ENCODE measurements at regions not wholly inside any gene's neighbourhood (a gene's known extent, or its start where the extent isn't known, plus 50 kb on each side); places are given as distances from the start of the nearest gene placed in this dataset.

DNA sequence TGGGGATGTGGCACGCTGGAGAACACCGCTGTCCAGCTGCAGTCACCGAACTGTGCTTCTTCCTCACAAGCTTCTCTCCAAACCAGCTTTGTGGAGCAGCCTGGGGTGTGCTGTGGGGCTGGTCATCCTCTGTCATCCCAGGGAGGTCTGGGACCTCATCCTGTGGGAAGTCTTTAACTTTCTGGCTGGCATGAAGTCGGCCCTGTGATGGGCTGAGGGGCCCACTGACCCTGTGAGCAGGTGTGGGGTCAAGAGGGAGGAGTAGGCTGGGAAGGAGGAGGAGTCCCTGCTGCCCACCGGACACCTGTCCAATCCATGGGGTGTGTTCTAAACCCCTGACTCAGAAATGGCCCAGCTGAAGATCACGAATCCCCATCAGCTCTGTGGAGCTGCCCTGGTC lies 136.2 kb upstream of the SHH start:
- TF ChIP-seq POU2F2 (IDR thresholded peaks at IDR 0.05; ENCODE audit: low read depth, low read length), result no peak
- no peak for TF ChIP-seq SPI1 (IDR thresholded peaks at IDR 0.05; ENCODE audit: low read depth, low read length)
- TF ChIP-seq PAX5 (IDR thresholded peaks at IDR 0.05; ENCODE audit: insufficient read depth, low read length, severe bottlenecking), result no peak
- TF ChIP-seq POLR2AphosphoS5 (IDR thresholded peaks at IDR 0.05; ENCODE audit: low read depth, low read length), result no peak
- TF ChIP-seq TAF1 (IDR thresholded peaks at IDR 0.05; ENCODE audit: low read depth, low read length), result no peak
- no peak for TF ChIP-seq POLR2A (IDR thresholded peaks at IDR 0.05; ENCODE audit: low read depth, low read length)
- no peak for FAIRE-seq
- DNase-seq (ENCODE audit: insufficient read length, low spot score), result no peak

DNA sequence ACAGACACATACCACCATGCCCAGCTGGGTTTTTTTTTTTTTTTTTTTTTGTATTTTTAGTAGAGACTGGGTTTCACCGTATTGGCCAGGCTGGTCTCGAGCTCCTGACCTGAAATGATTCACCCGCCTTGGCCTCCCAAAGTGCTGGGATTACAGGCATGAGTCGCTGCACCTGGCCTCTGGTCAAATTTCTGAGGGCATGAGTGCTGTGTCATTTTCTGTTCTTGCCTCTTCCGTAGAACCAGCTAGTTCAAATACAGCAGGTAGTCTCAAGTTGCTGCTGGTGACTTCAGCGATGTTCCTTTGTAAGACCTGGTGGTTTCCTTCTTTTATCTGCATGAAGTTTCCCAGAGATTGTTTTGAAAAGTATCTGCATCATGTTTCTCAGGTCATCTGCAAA lies 134.8 kb upstream of the SHH start:
- DNase-seq (ENCODE audit: insufficient read length, low spot score) (no peak), FAIRE-seq (no peak)
- TF ChIP-seq SPI1 (IDR thresholded peaks at IDR 0.05; ENCODE audit: low read depth, low read length) (no peak), POLR2AphosphoS5 (IDR thresholded peaks at IDR 0.05; ENCODE audit: low read depth, low read length) (no peak), POLR2A (IDR thresholded peaks at IDR 0.05; ENCODE audit: low read depth, low read length) (no peak), PAX5 (IDR thresholded peaks at IDR 0.05; ENCODE audit: insufficient read depth, low read length, severe bottlenecking) (no peak), POU2F2 (IDR thresholded peaks at IDR 0.05; ENCODE audit: low read depth, low read length) (no peak), TAF1 (IDR thresholded peaks at IDR 0.05; ENCODE audit: low read depth, low read length) (no peak)

DNA sequence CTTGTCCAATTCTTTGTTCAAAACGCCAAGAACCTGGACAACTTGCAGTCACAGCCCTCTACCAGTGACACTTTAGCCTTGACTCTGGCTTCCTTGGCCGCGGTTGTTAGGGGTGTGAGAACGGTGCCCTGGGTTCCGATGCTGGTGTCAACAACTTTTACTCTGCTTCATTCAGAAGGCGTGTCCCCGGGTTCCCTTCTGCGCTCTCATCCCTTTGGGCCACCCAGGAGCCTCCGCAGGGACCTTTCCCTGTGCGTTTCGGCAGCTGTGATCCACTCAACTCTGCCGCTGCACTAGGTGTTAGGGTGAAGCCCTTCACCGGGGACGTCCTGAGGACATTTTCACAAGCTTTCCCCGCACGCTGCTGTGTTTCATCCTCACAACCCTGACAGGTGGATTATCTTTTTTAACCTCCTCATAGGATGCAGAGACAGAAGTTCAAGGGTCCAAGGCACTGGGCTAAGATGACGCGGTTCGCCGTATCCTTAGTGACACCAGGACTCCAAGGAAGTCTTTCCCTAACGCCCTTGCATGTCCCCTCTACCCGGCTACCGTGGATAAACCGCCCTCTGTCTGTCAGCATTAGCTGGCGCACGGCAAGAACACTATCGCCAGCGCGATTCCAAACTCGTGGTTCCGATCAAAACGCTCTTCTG lies 133.5 kb upstream of the SHH start:
- FAIRE-seq, result no peak
- DNase-seq (ENCODE audit: insufficient read length, low spot score), result no peak
- TF ChIP-seq SPI1 (IDR thresholded peaks at IDR 0.05; ENCODE audit: low read depth, low read length) (no peak), POLR2AphosphoS5 (IDR thresholded peaks at IDR 0.05; ENCODE audit: low read depth, low read length) (no peak), PAX5 (IDR thresholded peaks at IDR 0.05; ENCODE audit: insufficient read depth, low read length, severe bottlenecking) (no peak), TAF1 (IDR thresholded peaks at IDR 0.05; ENCODE audit: low read depth, low read length) (no peak), POU2F2 (IDR thresholded peaks at IDR 0.05; ENCODE audit: low read depth, low read length) (no peak), POLR2A (IDR thresholded peaks at IDR 0.05; ENCODE audit: low read depth, low read length) (no peak)

DNA sequence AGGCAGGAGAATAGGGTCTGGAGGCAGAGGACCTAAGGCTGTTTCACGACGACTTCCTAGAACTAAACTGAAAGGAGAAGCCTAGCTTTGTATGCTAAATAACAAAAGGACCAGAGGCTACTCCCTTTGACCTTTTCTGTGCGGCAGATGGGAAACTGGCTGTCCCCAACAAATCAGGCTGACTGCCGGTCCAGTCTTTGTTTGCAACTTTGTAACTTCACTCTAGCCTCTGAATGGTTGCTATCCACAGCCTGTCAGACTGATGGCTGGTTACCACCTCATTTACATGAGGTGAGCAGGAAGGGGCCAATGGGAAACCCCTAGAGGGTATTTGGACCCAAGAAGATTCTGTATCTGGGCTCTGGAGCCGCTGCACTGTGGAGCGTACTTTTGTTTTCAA lies 132.6 kb upstream of the SHH start:
- no peak for FAIRE-seq
- TF ChIP-seq POLR2A (IDR thresholded peaks at IDR 0.05; ENCODE audit: low read depth, low read length), result no peak
- TF ChIP-seq POLR2AphosphoS5 (IDR thresholded peaks at IDR 0.05; ENCODE audit: low read depth, low read length), result no peak
- no peak for TF ChIP-seq TAF1 (IDR thresholded peaks at IDR 0.05; ENCODE audit: low read depth, low read length)
- TF ChIP-seq POU2F2 (IDR thresholded peaks at IDR 0.05; ENCODE audit: low read depth, low read length), result no peak
- no peak for TF ChIP-seq PAX5 (IDR thresholded peaks at IDR 0.05; ENCODE audit: insufficient read depth, low read length, severe bottlenecking)

DNA sequence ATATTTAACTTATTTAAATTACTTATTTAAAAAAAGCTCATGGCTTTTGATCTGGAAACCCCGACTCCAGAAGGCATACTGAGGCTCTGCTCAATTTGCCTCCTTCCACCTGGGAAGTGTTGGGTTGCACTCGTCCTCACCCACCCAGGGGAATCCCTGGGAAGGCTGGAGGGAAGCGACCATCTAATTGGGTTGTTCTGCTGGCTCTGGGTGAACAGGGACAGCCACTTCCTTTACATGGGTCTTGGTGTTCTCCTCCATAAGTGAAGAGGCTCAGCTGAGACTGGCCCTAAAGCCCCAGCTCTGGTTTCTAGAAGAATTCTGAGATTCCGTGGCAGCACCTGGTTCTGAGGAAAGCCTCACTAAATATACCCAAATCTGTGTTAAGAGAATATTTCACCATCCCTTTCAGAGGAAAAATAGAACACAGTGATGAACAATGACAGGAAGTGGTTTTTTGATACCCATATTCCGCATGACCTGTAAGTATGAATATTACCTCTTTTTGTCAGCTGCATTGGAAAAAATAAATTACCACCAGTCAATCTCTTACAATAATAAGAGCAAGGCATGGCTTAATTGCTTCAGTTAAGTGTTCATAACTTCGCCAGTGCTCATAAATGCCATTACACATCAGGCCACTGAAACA lies 131.1 kb upstream of the SHH start:
- TF ChIP-seq POLR2AphosphoS5 (IDR thresholded peaks at IDR 0.05; ENCODE audit: low read depth, low read length), result no peak
- no peak for TF ChIP-seq TAF1 (IDR thresholded peaks at IDR 0.05; ENCODE audit: low read depth, low read length)
- TF ChIP-seq SPI1 (IDR thresholded peaks at IDR 0.05; ENCODE audit: low read depth, low read length), result no peak
- TF ChIP-seq POU2F2 (IDR thresholded peaks at IDR 0.05; ENCODE audit: low read depth, low read length), result no peak
- TF ChIP-seq PAX5 (IDR thresholded peaks at IDR 0.05; ENCODE audit: insufficient read depth, low read length, severe bottlenecking), result no peak
- no peak for TF ChIP-seq POLR2A (IDR thresholded peaks at IDR 0.05; ENCODE audit: low read depth, low read length)
- FAIRE-seq (no peak), DNase-seq (ENCODE audit: insufficient read length, low spot score) (no peak)

More for the DNA sequence above, 132.6 kb upstream of the SHH start:
- DNase-seq (ENCODE audit: insufficient read length, low spot score), result no peak

DNA sequence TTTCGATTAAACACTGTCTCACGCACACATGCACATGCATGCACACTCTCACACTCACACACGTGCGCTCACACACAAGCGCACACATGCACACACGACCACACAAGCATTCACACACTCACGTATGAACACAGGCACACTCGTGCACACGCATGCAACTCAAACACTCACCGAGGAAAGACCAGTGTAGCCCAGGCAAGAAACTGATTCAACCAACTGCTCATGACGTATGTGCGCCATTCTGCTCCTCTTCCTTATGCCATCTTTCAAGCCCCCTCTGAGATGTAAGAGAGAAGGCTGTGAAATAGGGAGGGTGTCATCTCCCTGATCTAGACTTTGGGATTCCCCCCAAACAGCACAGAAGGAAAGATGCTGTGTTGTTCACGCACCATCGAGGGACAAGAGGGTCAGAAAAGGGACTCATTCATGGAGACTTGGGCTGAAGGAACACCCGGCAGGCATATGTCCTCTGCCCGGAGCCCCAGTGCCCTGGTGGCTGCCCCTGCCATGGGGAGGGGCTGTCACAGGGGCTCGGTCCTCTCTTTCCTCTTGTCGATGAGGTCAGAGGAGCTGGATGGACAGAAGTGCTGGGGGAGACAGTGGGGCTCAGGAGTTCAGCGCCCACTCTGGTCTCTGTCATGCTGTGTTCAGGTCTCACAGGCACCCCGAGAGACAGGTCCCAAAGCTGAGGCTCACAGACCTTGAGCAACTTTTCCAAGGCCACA lies 130.1 kb upstream of the SHH start:
- FAIRE-seq (no peak), DNase-seq (ENCODE audit: insufficient read length, low spot score) (no peak)
- TF ChIP-seq POLR2AphosphoS5 (IDR thresholded peaks at IDR 0.05; ENCODE audit: low read depth, low read length), result no peak
- TF ChIP-seq TAF1 (IDR thresholded peaks at IDR 0.05; ENCODE audit: low read depth, low read length), result no peak
- no peak for TF ChIP-seq SPI1 (IDR thresholded peaks at IDR 0.05; ENCODE audit: low read depth, low read length)

DNA sequence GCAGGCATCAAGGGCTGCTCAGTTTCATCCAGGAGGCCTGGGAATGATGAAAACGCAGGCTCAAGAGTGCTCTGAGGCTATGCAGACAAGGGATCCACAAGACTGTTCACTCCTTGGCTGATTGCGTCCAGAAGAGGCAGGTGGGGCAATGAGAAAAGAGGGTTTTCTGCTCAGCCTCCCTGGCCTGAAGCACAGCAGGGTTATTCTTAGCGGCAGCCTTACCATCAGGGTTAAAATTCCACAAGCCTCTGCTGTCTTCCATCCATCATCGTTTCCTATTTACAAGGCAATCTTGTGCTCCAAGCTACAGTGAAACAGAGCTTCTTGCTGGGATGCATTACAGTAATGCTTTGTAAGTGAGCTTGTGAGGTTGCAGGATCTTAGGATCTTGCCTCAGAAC lies 129.4 kb upstream of the SHH start:
- DNase-seq (ENCODE audit: insufficient read length, low spot score), result no peak
- no peak for TF ChIP-seq POU2F2 (IDR thresholded peaks at IDR 0.05; ENCODE audit: low read depth, low read length)
- TF ChIP-seq POLR2A (IDR thresholded peaks at IDR 0.05; ENCODE audit: low read depth, low read length), result no peak
- TF ChIP-seq SPI1 (IDR thresholded peaks at IDR 0.05; ENCODE audit: low read depth, low read length), result no peak
- no peak for TF ChIP-seq TAF1 (IDR thresholded peaks at IDR 0.05; ENCODE audit: low read depth, low read length)
- no peak for TF ChIP-seq PAX5 (IDR thresholded peaks at IDR 0.05; ENCODE audit: insufficient read depth, low read length, severe bottlenecking)
- no peak for TF ChIP-seq POLR2AphosphoS5 (IDR thresholded peaks at IDR 0.05; ENCODE audit: low read depth, low read length)
- no peak for FAIRE-seq

DNA sequence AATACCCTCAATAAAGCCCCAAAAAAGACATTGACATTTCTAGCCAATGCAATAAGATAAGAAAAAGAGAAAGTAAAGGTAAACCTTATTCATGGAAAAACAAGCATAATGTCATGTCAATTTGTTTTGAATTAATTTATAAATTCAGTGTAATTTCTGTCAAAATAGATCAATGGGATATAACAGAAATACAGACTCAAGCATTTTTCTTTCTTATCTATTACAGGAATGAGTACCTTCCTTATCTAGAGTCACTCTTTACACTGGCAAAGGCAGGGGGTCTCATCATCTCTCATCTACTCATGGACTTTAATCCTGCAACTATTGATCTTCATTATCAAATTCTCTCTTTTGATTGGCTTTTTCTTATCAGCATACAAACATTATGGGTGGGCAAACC lies 127.1 kb upstream of the SHH start:
- DNase-seq (ENCODE audit: insufficient read length, low spot score) (no peak), FAIRE-seq (no peak)
- TF ChIP-seq POLR2AphosphoS5 (IDR thresholded peaks at IDR 0.05; ENCODE audit: low read depth, low read length), result no peak
- TF ChIP-seq PAX5 (IDR thresholded peaks at IDR 0.05; ENCODE audit: insufficient read depth, low read length, severe bottlenecking), result no peak
- no peak for TF ChIP-seq POU2F2 (IDR thresholded peaks at IDR 0.05; ENCODE audit: low read depth, low read length)

DNA sequence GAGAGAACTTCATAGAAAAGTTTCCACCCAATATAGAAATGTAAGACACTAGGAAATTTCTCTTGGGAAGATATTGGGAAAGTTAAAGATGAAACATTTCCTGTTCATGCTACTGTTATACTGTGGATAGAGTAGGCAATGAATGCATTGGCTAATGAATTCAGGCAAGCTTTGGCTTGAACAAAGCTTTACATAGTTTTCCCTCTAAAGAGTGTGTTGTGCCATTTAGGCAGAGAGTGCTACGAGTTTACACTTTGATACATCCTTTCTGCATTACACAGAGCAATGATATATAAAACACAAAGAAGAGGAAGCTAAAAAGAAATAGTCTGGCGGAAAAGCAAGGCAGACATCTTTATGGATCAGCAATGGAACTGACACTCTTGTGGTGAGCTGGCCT lies 125.9 kb upstream of the SHH start:
- TF ChIP-seq POLR2AphosphoS5 (IDR thresholded peaks at IDR 0.05; ENCODE audit: low read depth, low read length) (no peak), SPI1 (IDR thresholded peaks at IDR 0.05; ENCODE audit: low read depth, low read length) (no peak), PAX5 (IDR thresholded peaks at IDR 0.05; ENCODE audit: insufficient read depth, low read length, severe bottlenecking) (no peak), POLR2A (IDR thresholded peaks at IDR 0.05; ENCODE audit: low read depth, low read length) (no peak)
- no peak for FAIRE-seq
- no peak for DNase-seq (ENCODE audit: insufficient read length, low spot score)
